ENCODE measurements at regions not wholly inside any gene's neighbourhood (a gene's known extent, or its start where the extent isn't known, plus 50 kb on each side); places are given as distances from the start of the nearest gene placed in this dataset.

DNA sequence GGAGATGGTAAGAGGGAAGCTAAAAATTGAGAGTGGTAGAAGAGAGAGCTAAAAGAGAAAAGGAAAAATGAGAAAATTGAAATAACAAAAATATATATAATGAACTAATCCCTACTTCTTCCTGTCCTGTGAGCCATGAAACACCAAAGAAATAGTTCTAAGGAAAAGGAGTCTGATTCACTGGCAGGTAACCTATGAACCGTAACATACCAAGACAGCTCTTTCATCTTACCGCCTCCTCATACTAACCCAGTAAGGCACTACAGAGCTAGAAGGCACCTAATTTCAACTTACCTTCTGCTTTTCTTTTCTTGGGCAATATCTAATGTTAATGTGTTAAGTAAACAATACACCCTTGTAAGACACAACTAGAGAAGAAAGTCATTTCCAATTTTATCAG, 297.7 kb upstream of the DIAPH2 start:
- TF ChIP-seq EZH2 (IDR thresholded peaks at IDR 0.05; ENCODE audit: low read depth) (no peak), CTCF (conservative IDR thresholded peaks at IDR 0.05) (no peak)

All from PC-9 (cell line).